ENCODE measurements at regions not wholly inside any gene's neighbourhood (a gene's known extent, or its start where the extent isn't known, plus 50 kb on each side); places are given as distances from the start of the nearest gene placed in this dataset.

DNA sequence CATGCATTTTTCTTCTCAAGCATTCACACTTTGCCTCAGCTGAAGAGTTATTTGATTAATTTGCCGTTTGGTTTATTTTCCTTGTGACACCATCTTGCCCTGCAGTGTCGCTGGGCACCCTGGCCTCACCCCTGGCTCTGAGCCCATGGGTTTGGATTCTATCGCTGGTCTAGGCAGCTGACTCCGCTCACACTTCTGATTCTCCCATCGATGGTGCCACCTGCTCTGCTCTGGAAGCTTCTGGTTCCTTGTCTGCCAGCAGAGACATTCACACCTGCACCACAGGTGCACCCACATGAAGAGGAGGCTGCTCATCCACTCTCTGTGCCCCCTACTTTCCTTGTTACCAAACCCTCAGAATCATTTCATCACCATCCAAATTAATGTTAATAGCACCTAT lies 291.6 kb upstream of the CDH4 start:
- Histone ChIP-seq H3K27me3 (ENCODE audit: control insufficient read depth in 2 of 2, insufficient read depth in 1 of 2, low read length in 1 of 2) (no peaks in the 10 kb centered on the region), H3K27ac (ENCODE audit: low read depth in 1 of 2, low read length in 1 of 2) (no peak overlapping the region), H3K9me3 (ENCODE audit: control insufficient read depth in 2 of 2, insufficient read depth in 1 of 2, low read length in 1 of 2) (no peaks in the 10 kb centered on the region), H3K36me3 (ENCODE audit: control insufficient read depth in 2 of 2, insufficient read depth in 2 of 2, low read length in 1 of 2) (no peaks in the 10 kb centered on the region), H3K4me1 (ENCODE audit: control insufficient read depth in 2 of 2, insufficient read depth in 2 of 2, low read length in 2 of 2) (no peaks in the 10 kb centered on the region), H3K4me3 (ENCODE audit: low read length in 2 of 2) (no peak overlapping the region)
- 78% methylated on average over 5 of the region's 5 CpGs for WGBS
- DNase-seq (ENCODE audit: low read depth in 6 of 9, low spot score in 9 of 9): no peak

DNA sequence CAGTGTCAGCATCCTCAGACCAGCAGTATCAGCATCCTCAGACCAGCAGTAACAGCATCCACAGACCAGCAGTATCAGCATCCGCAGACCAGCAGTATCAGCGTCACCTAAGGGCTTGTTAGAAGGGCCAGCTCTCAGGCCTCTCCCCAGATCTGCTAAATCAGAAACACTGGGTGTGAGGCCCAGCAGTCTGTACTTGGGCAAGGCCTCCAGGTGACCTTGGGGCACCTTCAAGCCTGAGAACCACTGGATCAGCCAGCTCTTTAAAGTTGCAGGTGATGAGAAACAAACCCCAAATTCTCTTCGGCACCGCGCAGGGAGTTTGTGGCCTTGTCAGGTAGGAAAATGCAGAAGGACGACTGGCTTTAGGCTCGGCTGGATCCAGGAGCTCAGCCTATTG lies 290.5 kb upstream of the CDH4 start:
- H3K9me3 ChIP-seq (ENCODE audit: control insufficient read depth in 2 of 2, insufficient read depth in 1 of 2, low read length in 1 of 2): no peaks in the 10 kb centered on the region
- 96% methylated on average over 7 of the region's 7 CpGs for WGBS
- DNase-seq (ENCODE audit: low read depth in 6 of 9, low spot score in 9 of 9): no peak
- H3K27me3 ChIP-seq (ENCODE audit: control insufficient read depth in 2 of 2, insufficient read depth in 1 of 2, low read length in 1 of 2): no peaks in the 10 kb centered on the region
- no peaks in the 10 kb centered on the region for H3K4me1 ChIP-seq (ENCODE audit: control insufficient read depth in 2 of 2, insufficient read depth in 2 of 2, low read length in 2 of 2)
- no peak overlapping the region for H3K4me3 ChIP-seq (ENCODE audit: low read length in 2 of 2)
- no peaks in the 10 kb centered on the region for H3K36me3 ChIP-seq (ENCODE audit: control insufficient read depth in 2 of 2, insufficient read depth in 2 of 2, low read length in 1 of 2)
- H3K27ac ChIP-seq (ENCODE audit: low read depth in 1 of 2, low read length in 1 of 2): no peak overlapping the region

DNA sequence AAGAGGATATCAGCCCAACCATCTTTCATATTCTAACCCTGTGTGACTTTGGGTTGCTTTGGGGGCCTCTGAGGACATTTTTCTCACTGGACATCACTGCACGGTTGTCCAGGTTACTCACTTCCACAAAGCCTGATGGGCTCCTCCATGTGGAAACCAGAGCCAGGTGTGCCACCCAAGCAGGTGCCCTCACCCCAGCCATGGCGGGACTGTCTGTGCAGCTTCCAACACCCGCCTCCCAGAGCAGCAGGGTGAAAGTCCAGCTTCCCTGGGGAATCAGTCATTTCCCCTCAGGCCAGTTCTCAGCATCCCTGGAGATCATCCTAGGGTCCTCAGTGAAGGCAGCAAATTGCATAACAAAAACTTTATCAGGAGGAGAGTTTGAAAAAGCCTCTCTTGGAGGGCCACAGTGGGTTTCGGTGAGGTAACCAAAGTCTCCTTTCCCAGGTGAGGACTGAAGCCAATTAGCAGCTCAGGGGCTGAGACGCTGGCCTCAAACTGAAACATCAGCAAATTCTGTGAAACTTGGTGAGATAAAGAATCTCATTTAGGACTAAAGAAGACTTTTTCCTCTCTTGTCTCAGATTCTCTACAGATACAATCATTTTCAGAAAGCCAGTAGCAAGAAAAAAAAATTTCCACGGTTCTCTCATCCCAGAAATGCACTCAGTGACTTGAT lies 289.6 kb upstream of the CDH4 start:
- H3K4me3 ChIP-seq (ENCODE audit: low read length in 2 of 2): no peak overlapping the region
- H3K9me3 ChIP-seq (ENCODE audit: control insufficient read depth in 2 of 2, insufficient read depth in 1 of 2, low read length in 1 of 2): no peaks in the 10 kb centered on the region
- no peaks in the 10 kb centered on the region for H3K4me1 ChIP-seq (ENCODE audit: control insufficient read depth in 2 of 2, insufficient read depth in 2 of 2, low read length in 2 of 2)
- WGBS: 75% methylated on average over 6 of the region's 6 CpGs
- H3K27ac ChIP-seq (ENCODE audit: low read depth in 1 of 2, low read length in 1 of 2): no peak overlapping the region
- DNase-seq (ENCODE audit: low read depth in 6 of 9, low spot score in 9 of 9): no peak
- no peaks in the 10 kb centered on the region for H3K27me3 ChIP-seq (ENCODE audit: control insufficient read depth in 2 of 2, insufficient read depth in 1 of 2, low read length in 1 of 2)
- no peaks in the 10 kb centered on the region for H3K36me3 ChIP-seq (ENCODE audit: control insufficient read depth in 2 of 2, insufficient read depth in 2 of 2, low read length in 1 of 2)

DNA sequence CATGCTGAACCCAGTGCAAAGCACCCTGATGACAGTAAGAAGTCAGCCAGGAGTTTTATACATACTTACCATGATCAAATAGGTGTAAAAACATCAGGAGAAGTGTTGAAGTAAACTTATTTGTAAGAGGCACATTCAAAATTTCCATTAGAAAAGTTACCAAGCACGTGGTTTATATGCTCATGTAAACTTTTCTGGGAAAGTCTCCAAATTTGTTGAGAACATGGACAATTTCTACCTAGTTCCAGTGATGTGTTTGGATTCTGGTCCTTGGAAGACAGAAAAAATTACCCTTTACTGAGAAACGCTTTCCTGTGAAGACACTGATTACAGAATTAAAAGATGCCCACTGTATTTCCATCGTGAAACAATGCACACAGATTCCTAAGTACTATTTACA lies 288.9 kb upstream of the CDH4 start:
- Histone ChIP-seq H3K36me3 (ENCODE audit: control insufficient read depth in 2 of 2, insufficient read depth in 2 of 2, low read length in 1 of 2) (no peaks in the 10 kb centered on the region), H3K27me3 (ENCODE audit: control insufficient read depth in 2 of 2, insufficient read depth in 1 of 2, low read length in 1 of 2) (no peaks in the 10 kb centered on the region), H3K9me3 (ENCODE audit: control insufficient read depth in 2 of 2, insufficient read depth in 1 of 2, low read length in 1 of 2) (no peaks in the 10 kb centered on the region), H3K4me1 (ENCODE audit: control insufficient read depth in 2 of 2, insufficient read depth in 2 of 2, low read length in 2 of 2) (no peaks in the 10 kb centered on the region), H3K4me3 (ENCODE audit: low read length in 2 of 2) (no peak overlapping the region), H3K27ac (ENCODE audit: low read depth in 1 of 2, low read length in 1 of 2) (no peak overlapping the region)
- WGBS: 53% methylated on average over 3 of the region's 3 CpGs
- DNase-seq (ENCODE audit: low read depth in 6 of 9, low spot score in 9 of 9): no peak

DNA sequence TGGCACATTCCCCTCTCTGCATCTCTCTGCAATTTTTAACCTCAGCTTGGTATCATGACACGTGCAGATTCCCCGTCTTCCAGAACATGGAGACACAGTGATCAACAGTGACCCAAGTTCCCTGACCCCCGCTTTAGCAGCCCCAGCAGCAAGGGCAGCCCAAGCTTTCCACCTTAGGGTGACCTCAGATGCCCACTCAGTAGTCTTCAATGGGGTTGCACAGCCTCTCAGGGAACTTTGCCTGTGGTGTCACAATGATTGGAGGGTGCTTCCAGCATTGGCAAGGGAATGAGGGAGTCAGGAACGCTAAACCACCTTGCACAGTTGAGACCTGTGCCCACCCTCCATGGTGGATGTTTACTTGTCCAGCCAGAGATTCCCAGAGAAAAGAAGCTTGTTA lies 287.1 kb upstream of the CDH4 start:
- 96% methylated on average over 4 of the region's 4 CpGs for WGBS
- H3K4me3 ChIP-seq (ENCODE audit: low read length in 2 of 2): no peak overlapping the region
- no peaks in the 10 kb centered on the region for H3K4me1 ChIP-seq (ENCODE audit: control insufficient read depth in 2 of 2, insufficient read depth in 2 of 2, low read length in 2 of 2)
- no peaks in the 10 kb centered on the region for H3K9me3 ChIP-seq (ENCODE audit: control insufficient read depth in 2 of 2, insufficient read depth in 1 of 2, low read length in 1 of 2)
- H3K27ac ChIP-seq (ENCODE audit: low read depth in 1 of 2, low read length in 1 of 2): no peak overlapping the region
- H3K36me3 ChIP-seq (ENCODE audit: control insufficient read depth in 2 of 2, insufficient read depth in 2 of 2, low read length in 1 of 2): no peaks in the 10 kb centered on the region
- H3K27me3 ChIP-seq (ENCODE audit: control insufficient read depth in 2 of 2, insufficient read depth in 1 of 2, low read length in 1 of 2): no peaks in the 10 kb centered on the region
- DNase-seq (ENCODE audit: low read depth in 6 of 9, low spot score in 9 of 9): no peak

DNA sequence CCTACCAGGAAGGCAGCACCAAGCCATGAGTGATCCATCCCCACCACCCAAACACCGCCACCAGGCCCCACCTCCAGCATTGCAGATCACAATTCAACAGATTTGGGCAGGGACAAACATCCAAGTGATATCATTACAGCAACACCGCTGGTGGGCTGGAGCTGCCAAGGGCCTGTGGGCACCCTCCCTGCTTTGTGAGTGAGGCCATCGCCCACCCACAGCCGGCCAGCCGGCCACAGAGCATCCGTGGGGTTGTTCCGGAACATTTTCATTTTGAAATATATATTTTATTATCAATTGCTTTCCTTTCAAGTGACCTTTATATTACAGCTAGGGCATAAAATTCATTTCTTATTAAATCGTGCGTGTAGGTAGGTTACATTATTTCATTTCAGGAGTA lies 286.0 kb upstream of the CDH4 start:
- no peak overlapping the region for H3K4me3 ChIP-seq (ENCODE audit: low read length in 2 of 2)
- H3K27me3 ChIP-seq (ENCODE audit: control insufficient read depth in 2 of 2, insufficient read depth in 1 of 2, low read length in 1 of 2): no peaks in the 10 kb centered on the region
- H3K4me1 ChIP-seq (ENCODE audit: control insufficient read depth in 2 of 2, insufficient read depth in 2 of 2, low read length in 2 of 2): no peaks in the 10 kb centered on the region
- H3K36me3 ChIP-seq (ENCODE audit: control insufficient read depth in 2 of 2, insufficient read depth in 2 of 2, low read length in 1 of 2): no peaks in the 10 kb centered on the region
- 87% methylated on average over 9 of the region's 9 CpGs for WGBS
- H3K9me3 ChIP-seq (ENCODE audit: control insufficient read depth in 2 of 2, insufficient read depth in 1 of 2, low read length in 1 of 2): no peaks in the 10 kb centered on the region
- no peak for DNase-seq (ENCODE audit: low read depth in 6 of 9, low spot score in 9 of 9)
- H3K27ac ChIP-seq (ENCODE audit: low read depth in 1 of 2, low read length in 1 of 2): no peak overlapping the region

DNA sequence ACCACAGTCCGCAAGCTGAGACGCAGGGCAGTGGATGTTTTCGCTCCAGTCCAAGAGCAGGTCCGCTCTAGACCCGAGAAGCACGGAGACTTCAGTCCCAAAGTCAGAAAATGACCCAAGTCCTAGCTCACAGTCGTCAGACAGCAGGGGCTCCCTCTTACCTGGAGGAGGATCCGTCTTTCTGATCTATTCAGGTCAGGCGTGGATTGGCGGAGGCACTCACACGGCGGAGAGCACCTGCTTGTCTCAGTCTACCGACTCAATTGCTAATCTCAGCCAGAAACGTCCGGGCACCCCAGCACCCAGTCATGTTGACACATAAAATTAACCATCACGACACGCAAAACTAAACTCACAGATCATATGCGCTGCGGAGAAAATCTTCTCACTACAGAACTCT lies 285.3 kb upstream of the CDH4 start:
- WGBS: 92% methylated on average over 19 of the region's 19 CpGs
- Histone ChIP-seq H3K27me3 (ENCODE audit: control insufficient read depth in 2 of 2, insufficient read depth in 1 of 2, low read length in 1 of 2) (no peaks in the 10 kb centered on the region), H3K4me3 (ENCODE audit: low read length in 2 of 2) (no peak overlapping the region), H3K4me1 (ENCODE audit: control insufficient read depth in 2 of 2, insufficient read depth in 2 of 2, low read length in 2 of 2) (no peaks in the 10 kb centered on the region), H3K36me3 (ENCODE audit: control insufficient read depth in 2 of 2, insufficient read depth in 2 of 2, low read length in 1 of 2) (no peaks in the 10 kb centered on the region), H3K9me3 (ENCODE audit: control insufficient read depth in 2 of 2, insufficient read depth in 1 of 2, low read length in 1 of 2) (no peaks in the 10 kb centered on the region), H3K27ac (ENCODE audit: low read depth in 1 of 2, low read length in 1 of 2) (no peak overlapping the region)
- no peak for DNase-seq (ENCODE audit: low read depth in 6 of 9, low spot score in 9 of 9)

DNA sequence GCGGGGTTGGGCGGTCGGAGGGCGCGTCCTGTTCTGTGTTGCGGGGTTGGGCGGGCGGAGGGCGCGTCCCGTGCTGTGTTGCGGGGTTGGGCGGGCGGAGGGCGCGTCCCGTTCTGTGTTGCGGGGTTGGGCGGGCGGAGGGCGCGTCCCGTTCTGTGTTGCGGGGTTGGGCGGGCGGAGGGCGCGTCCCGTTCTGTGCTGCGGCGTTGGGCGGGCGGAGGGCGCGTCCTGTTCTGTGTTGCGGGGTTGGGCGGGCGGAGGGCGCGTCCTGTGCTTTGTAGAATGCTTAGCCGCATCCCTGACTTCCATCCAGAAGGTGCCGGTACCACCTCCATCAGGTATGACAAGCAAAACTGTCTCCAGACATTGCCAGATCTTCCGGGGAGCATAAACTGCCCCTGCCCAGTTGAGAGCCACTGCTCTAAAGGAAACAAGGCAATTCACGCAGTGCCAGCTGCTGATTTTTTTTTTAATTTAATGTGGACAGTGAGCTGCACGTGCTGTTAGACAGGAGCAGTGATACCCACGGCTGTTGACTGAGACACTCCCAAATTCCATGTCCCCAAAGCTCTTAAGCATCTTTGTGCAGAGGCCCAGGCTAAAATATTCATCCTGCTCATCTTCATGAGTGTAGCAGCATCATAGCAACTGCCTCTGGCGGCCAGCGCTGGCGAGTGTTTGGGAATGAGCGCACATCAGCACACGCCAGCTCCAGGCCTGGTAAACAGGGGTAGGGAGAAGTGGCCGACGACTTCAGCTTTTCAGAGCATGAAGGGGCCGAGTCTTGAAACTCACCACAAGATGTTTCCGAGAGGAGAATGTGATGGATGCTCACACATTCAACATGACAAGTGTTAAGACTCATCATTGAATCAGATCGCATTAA lies 284.4 kb upstream of the CDH4 start:
- Histone ChIP-seq H3K27me3 (ENCODE audit: control insufficient read depth in 2 of 2, insufficient read depth in 1 of 2, low read length in 1 of 2) (no peaks in the 10 kb centered on the region), H3K4me3 (ENCODE audit: low read length in 2 of 2) (no peak overlapping the region), H3K9me3 (ENCODE audit: control insufficient read depth in 2 of 2, insufficient read depth in 1 of 2, low read length in 1 of 2) (no peaks in the 10 kb centered on the region), H3K36me3 (ENCODE audit: control insufficient read depth in 2 of 2, insufficient read depth in 2 of 2, low read length in 1 of 2) (no peaks in the 10 kb centered on the region), H3K4me1 (ENCODE audit: control insufficient read depth in 2 of 2, insufficient read depth in 2 of 2, low read length in 2 of 2) (no peaks in the 10 kb centered on the region), H3K27ac (ENCODE audit: low read depth in 1 of 2, low read length in 1 of 2) (no peak overlapping the region)
- no peak for DNase-seq (ENCODE audit: low read depth in 6 of 9, low spot score in 9 of 9)
- 73% methylated on average over 56 of the region's 56 CpGs for WGBS

DNA sequence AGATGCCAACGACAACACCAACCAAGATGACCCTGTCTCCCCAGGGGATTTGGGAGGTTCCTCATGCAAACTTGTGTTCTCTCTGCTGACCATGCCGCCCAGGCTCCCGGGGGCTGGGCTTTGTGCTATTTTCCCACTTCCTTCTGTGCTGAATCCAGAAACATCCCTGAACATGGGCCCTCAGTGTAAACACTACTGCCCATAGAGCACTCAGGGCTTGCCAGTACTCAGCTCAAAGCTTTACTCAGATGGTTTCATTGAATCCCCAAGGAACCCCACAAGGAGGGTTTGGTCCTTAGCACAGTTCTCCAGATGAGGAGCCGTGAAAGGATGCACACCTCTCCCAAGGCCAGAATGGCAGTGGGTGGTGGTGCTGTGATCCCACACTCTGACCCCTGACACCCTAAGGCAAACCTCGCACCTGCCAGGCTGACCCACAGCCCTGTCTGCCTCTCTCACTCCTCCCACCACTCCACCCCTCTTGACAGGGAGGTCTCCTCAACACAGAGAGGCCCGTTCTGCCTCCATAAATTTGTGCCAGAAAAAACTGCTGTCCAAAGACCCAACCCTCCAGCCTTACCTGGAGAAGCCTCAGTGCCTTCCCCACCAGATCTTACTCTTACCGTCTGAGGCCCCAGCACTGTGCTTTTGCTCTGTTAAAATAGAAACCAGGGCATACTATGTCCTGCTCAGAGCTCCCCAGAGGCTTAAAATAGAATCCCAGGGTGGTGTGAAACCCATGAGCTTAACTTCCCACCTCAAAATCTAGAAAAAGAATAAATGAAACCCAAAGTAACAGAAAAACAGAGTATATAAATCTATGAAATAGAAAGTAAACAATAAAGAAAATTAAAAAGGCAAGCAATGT lies 283.0 kb upstream of the CDH4 start:
- Histone ChIP-seq H3K4me3 (ENCODE audit: low read length in 2 of 2) (no peak overlapping the region), H3K9me3 (ENCODE audit: control insufficient read depth in 2 of 2, insufficient read depth in 1 of 2, low read length in 1 of 2) (no peaks in the 10 kb centered on the region), H3K27ac (ENCODE audit: low read depth in 1 of 2, low read length in 1 of 2) (no peak overlapping the region), H3K27me3 (ENCODE audit: control insufficient read depth in 2 of 2, insufficient read depth in 1 of 2, low read length in 1 of 2) (no peaks in the 10 kb centered on the region), H3K4me1 (ENCODE audit: control insufficient read depth in 2 of 2, insufficient read depth in 2 of 2, low read length in 2 of 2) (no peaks in the 10 kb centered on the region), H3K36me3 (ENCODE audit: control insufficient read depth in 2 of 2, insufficient read depth in 2 of 2, low read length in 1 of 2) (no peaks in the 10 kb centered on the region)
- WGBS: 93% methylated on average over 7 of the region's 7 CpGs
- DNase-seq (ENCODE audit: low read depth in 6 of 9, low spot score in 9 of 9): no peak

All from thymus (tissue), 11 donors.